ENCODE measurements at regions not wholly inside any gene's neighbourhood (a gene's known extent, or its start where the extent isn't known, plus 50 kb on each side); places are given as distances from the start of the nearest gene placed in this dataset.

DNA sequence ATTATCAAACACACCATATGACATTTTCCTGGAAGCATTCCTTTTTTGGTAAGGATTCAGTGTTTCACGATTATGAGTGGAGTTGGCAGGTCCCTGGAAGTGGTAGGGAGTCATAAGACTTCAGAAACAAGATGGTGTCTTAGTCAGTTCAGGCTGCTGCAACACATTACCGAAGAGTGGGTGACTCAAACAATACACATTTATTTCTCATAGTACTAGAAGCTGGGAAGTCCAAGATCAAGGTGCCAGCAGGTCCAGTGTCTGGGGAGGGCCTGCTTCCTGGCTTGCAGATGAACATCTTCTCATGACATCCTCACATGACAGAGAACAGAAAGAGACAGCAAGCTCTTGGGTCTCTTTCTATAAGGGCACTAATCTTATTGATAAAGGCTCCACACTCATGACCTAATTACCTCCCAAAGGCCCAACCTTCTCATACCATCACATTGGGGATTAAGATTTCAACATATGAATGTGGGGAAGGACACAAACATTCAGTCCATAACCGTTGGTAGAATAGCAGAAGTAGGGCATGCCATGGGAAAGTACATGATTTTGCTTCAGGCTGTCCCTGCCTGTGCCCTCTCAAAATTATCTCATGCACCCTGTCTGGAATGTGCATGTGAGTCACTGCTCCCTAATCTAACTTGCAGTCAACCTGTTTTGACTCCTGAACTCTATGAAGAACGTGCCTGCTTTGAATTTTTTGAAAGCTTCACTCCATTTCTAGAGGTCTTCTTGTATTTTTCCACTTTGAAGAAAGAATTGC, 72.5 kb downstream of the GTPBP8 start:
- H3K9me2 ChIP-seq (replicated peaks; ENCODE audit: insufficient read depth, low read length), result no peaks in the 10 kb centered on the region
- H3K36me3 ChIP-seq (ENCODE audit: insufficient read depth, low read length), result no peaks in the 10 kb centered on the region
- no peaks in the 10 kb centered on the region for H4K20me1 ChIP-seq (ENCODE audit: insufficient read depth, low read depth, low read length)
- H2AFZ ChIP-seq (ENCODE audit: low read length), result no peak overlapping the region
- H3K4me1 ChIP-seq (ENCODE audit: low read length), result no peaks in the 10 kb centered on the region
- no peaks in the 10 kb centered on the region for H3K79me2 ChIP-seq (ENCODE audit: low read length)
- H3K27ac ChIP-seq (ENCODE audit: low read length), result no peak overlapping the region
- no peak overlapping the region for H3K4me3 ChIP-seq (ENCODE audit: low read length)
- H3K27me3 ChIP-seq (ENCODE audit: low read length), result no peaks in the 10 kb centered on the region
- H3K9ac ChIP-seq (ENCODE audit: low read length), result no peak overlapping the region
- DNase-seq, result no peak
- H3K9me3 ChIP-seq (ENCODE audit: low read length), result no peaks in the 10 kb centered on the region
- no peak overlapping the region for H3K4me2 ChIP-seq (ENCODE audit: low read depth, low read length, poor library complexity, severe bottlenecking)

DNA sequence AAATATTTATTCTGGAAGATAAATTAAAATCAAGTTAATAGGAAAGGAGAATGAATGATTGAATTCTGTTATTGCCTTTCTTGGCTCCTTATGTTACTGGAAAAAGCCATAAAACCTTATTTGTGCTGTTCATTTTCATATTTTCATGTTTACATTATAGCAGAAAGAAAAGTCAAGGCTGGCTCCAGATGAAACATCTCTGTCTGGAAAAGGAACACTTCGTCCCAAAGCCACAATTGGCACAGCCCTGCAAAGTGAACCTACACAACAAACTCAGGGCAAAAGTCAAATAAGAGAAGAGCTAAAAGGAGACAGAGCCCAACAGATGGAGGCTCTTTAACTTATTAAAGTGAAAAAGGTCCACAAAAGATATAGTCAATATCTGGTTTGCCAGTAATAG, 73.4 kb downstream of the GTPBP8 start:
- Histone ChIP-seq H3K4me1 (ENCODE audit: low read length) (no peaks in the 10 kb centered on the region), H3K27ac (ENCODE audit: low read length) (no peak overlapping the region), H3K4me2 (ENCODE audit: low read depth, low read length, poor library complexity, severe bottlenecking) (no peak overlapping the region), H2AFZ (ENCODE audit: low read length) (no peak overlapping the region), H3K36me3 (ENCODE audit: insufficient read depth, low read length) (no peaks in the 10 kb centered on the region), H3K4me3 (ENCODE audit: low read length) (no peak overlapping the region), H4K20me1 (ENCODE audit: insufficient read depth, low read depth, low read length) (no peaks in the 10 kb centered on the region), H3K9me3 (ENCODE audit: low read length) (no peaks in the 10 kb centered on the region), H3K9ac (ENCODE audit: low read length) (no peak overlapping the region), H3K9me2 (replicated peaks; ENCODE audit: insufficient read depth, low read length) (no peaks in the 10 kb centered on the region), H3K79me2 (ENCODE audit: low read length) (no peaks in the 10 kb centered on the region), H3K27me3 (ENCODE audit: low read length) (no peaks in the 10 kb centered on the region)
- no peak for DNase-seq

DNA sequence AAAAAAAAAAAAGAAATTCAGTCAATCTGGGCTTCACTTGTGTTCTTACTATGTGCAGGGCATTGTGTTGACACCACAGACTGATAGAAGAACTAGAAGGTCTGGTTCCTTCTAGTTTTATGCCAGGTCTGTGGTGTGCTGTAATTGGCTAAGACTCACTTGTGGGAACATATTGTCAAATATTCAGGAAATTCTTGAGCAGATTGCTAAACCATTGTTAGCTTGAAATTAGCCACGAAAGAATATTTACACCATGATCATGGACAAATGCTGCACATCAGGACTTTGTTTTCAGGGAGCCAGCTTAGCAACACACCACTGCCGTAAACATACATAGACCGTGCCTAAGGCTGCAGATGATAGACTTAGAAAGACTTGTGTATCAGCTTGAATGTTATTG, 74.6 kb downstream of the GTPBP8 start:
- Histone ChIP-seq H3K9me2 (replicated peaks; ENCODE audit: insufficient read depth, low read length) (no peaks in the 10 kb centered on the region), H3K4me1 (ENCODE audit: low read length) (no peaks in the 10 kb centered on the region), H3K4me2 (ENCODE audit: low read depth, low read length, poor library complexity, severe bottlenecking) (no peak overlapping the region), H3K27me3 (ENCODE audit: low read length) (no peaks in the 10 kb centered on the region), H3K36me3 (ENCODE audit: insufficient read depth, low read length) (no peaks in the 10 kb centered on the region), H3K4me3 (ENCODE audit: low read length) (no peak overlapping the region), H3K27ac (ENCODE audit: low read length) (no peak overlapping the region), H3K9me3 (ENCODE audit: low read length) (no peaks in the 10 kb centered on the region), H4K20me1 (ENCODE audit: insufficient read depth, low read depth, low read length) (no peaks in the 10 kb centered on the region), H2AFZ (ENCODE audit: low read length) (no peak overlapping the region), H3K79me2 (ENCODE audit: low read length) (no peaks in the 10 kb centered on the region), H3K9ac (ENCODE audit: low read length) (no peak overlapping the region)
- DNase-seq, result no peak

DNA sequence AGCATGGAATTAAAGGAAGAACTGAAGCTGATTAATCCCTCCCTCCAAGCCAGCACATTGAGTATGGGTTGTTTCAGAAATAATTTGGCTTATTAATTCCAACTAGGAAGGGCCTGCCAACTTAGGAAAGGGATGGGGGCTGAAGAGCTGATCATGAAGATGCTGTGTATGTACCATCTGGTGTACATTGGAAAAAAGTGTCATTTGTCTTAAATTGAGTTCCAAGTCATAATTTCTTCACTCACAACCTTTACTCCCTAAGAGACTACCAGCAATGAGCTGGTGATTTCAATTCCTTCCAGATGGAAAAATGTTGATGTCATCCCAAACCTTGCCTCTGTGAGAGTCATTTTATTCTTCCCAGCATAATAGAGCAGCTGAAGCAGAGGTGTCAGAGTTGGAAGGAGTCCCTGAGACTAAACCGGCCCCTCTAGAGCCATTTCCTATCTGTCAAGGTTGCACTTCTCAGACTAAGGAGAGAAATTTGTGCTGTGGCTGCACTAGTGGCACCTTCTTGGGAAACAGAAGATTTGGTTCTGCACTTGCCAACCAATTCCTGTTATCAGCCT, 79.4 kb downstream of the GTPBP8 start:
- Histone ChIP-seq H3K27ac (ENCODE audit: low read length) (no peak overlapping the region), H3K36me3 (ENCODE audit: insufficient read depth, low read length) (no peaks in the 10 kb centered on the region), H3K4me3 (ENCODE audit: low read length) (no peak overlapping the region), H3K9me3 (ENCODE audit: low read length) (no peaks in the 10 kb centered on the region), H3K9ac (ENCODE audit: low read length) (no peak overlapping the region), H4K20me1 (ENCODE audit: insufficient read depth, low read depth, low read length) (no peaks in the 10 kb centered on the region), H3K27me3 (ENCODE audit: low read length) (no peaks in the 10 kb centered on the region), H3K79me2 (ENCODE audit: low read length) (no peaks in the 10 kb centered on the region), H3K9me2 (replicated peaks; ENCODE audit: insufficient read depth, low read length) (no peaks in the 10 kb centered on the region), H3K4me1 (ENCODE audit: low read length) (no peaks in the 10 kb centered on the region), H3K4me2 (ENCODE audit: low read depth, low read length, poor library complexity, severe bottlenecking) (no peak overlapping the region), H2AFZ (ENCODE audit: low read length) (no peak overlapping the region)
- no peak for DNase-seq

GRCh38 chr3:113070681-113071113, 79.9 kb downstream of the GTPBP8 start:
- Histone ChIP-seq H3K4me3 (ENCODE audit: low read length) (no peak overlapping the region), H3K9me2 (replicated peaks; ENCODE audit: insufficient read depth, low read length) (no peaks in the 10 kb centered on the region), H4K20me1 (ENCODE audit: insufficient read depth, low read depth, low read length) (no peaks in the 10 kb centered on the region), H3K4me1 (ENCODE audit: low read length) (no peaks in the 10 kb centered on the region), H3K27ac (ENCODE audit: low read length) (no peak overlapping the region), H3K9me3 (ENCODE audit: low read length) (no peaks in the 10 kb centered on the region), H3K36me3 (ENCODE audit: insufficient read depth, low read length) (no peaks in the 10 kb centered on the region), H2AFZ (ENCODE audit: low read length) (no peak overlapping the region), H3K79me2 (ENCODE audit: low read length) (no peaks in the 10 kb centered on the region), H3K27me3 (ENCODE audit: low read length) (no peaks in the 10 kb centered on the region), H3K9ac (ENCODE audit: low read length) (no peak overlapping the region), H3K4me2 (ENCODE audit: low read depth, low read length, poor library complexity, severe bottlenecking) (no peak overlapping the region)
- DNase-seq, result no peak

- Histone ChIP-seq H3K4me2 (ENCODE audit: low read depth, low read length, poor library complexity, severe bottlenecking) (no peak overlapping the region), H3K9ac (ENCODE audit: low read length) (no peak overlapping the region), H3K9me2 (replicated peaks; ENCODE audit: insufficient read depth, low read length) (no peaks in the 10 kb centered on the region), H3K27me3 (ENCODE audit: low read length) (0 out of 2 replicates have a peak, but pooled peaks cover 4% of the 10 kb centered on the region), H2AFZ (ENCODE audit: low read length) (no peak overlapping the region), H3K36me3 (ENCODE audit: insufficient read depth, low read length) (no peaks in the 10 kb centered on the region), H4K20me1 (ENCODE audit: insufficient read depth, low read depth, low read length) (no peaks in the 10 kb centered on the region), H3K4me3 (ENCODE audit: low read length) (no peak overlapping the region), H3K79me2 (ENCODE audit: low read length) (no peaks in the 10 kb centered on the region), H3K4me1 (ENCODE audit: low read length) (no peaks in the 10 kb centered on the region; the same call in 1 of the 2 replicates), H3K9me3 (ENCODE audit: low read length) (no peaks in the 10 kb centered on the region), H3K27ac (ENCODE audit: low read length) (no peak overlapping the region)
- peak; percentile 21 for DNase-seq
These were observed 84.8 kb downstream of the GTPBP8 start for GRCh38 chr3:113075588-113075987.

DNA sequence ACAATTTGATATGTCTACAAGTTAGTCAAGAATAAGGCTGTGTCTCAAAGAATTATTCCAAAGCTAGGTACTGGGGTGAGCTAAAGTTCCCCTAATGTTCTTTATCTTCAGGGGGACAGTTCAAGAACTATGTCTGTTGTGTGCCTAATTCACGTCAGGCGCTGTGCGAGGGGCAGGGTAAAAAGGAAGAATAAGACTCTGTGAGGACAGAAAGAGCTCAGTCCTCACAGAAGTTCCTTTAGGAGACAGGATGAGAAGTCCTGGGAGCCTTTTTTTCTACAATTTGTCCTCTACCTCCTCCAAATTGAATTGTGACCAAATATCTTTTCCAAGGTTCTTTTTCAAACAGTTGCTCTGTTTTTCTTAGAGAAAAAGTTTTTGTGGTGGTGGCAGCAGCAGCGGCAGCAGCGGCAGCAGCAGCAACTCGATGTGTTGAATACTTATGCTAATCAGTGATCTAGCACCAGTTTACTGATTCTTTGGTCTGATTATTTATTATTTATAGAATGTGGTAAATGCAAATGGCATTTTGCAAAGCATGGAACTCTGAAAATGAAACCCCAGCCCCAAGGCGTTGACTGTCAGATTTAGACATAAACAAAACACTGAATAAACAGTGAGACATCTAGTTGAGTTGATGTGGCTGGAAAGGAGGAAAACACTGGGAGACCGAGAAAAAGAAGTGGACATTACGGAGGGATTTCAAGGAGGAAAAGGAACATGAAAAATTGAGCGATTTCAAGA, 88.6 kb downstream of the GTPBP8 start:
- no peaks in the 10 kb centered on the region for H3K79me2 ChIP-seq (ENCODE audit: low read length)
- no peak overlapping the region for H3K9ac ChIP-seq (ENCODE audit: low read length)
- H3K4me3 ChIP-seq (ENCODE audit: low read length), result no peak overlapping the region
- H3K36me3 ChIP-seq (ENCODE audit: insufficient read depth, low read length), result no peaks in the 10 kb centered on the region
- no peak for DNase-seq
- no peak overlapping the region for H3K27ac ChIP-seq (ENCODE audit: low read length)
- H3K27me3 ChIP-seq (ENCODE audit: low read length), result 0 out of 2 replicates have a peak, but pooled peaks cover 4% of the 10 kb centered on the region
- H3K9me2 ChIP-seq (replicated peaks; ENCODE audit: insufficient read depth, low read length), result no peaks in the 10 kb centered on the region
- no peaks in the 10 kb centered on the region for H3K9me3 ChIP-seq (ENCODE audit: low read length)
- H3K4me1 ChIP-seq (ENCODE audit: low read length), result no peaks in the 10 kb centered on the region; the same call in 1 of the 2 replicates
- H3K4me2 ChIP-seq (ENCODE audit: low read depth, low read length, poor library complexity, severe bottlenecking), result peak overlapping the region; percentile 29
- H2AFZ ChIP-seq (ENCODE audit: low read length), result no peak overlapping the region
- H4K20me1 ChIP-seq (ENCODE audit: insufficient read depth, low read depth, low read length), result no peaks in the 10 kb centered on the region

- no peak overlapping the region for H3K4me2 ChIP-seq (ENCODE audit: low read depth, low read length, poor library complexity, severe bottlenecking)
- H4K20me1 ChIP-seq (ENCODE audit: insufficient read depth, low read depth, low read length), result no peaks in the 10 kb centered on the region
- H2AFZ ChIP-seq (ENCODE audit: low read length), result no peak overlapping the region
- H3K79me2 ChIP-seq (ENCODE audit: low read length), result no peaks in the 10 kb centered on the region
- no peak for DNase-seq
- no peaks in the 10 kb centered on the region for H3K9me3 ChIP-seq (ENCODE audit: low read length)
- H3K4me1 ChIP-seq (ENCODE audit: low read length), result no peaks in the 10 kb centered on the region; the same call in 1 of the 2 replicates
- no peak overlapping the region for H3K4me3 ChIP-seq (ENCODE audit: low read length)
- H3K36me3 ChIP-seq (ENCODE audit: insufficient read depth, low read length), result no peaks in the 10 kb centered on the region
- H3K9me2 ChIP-seq (replicated peaks; ENCODE audit: insufficient read depth, low read length), result no peaks in the 10 kb centered on the region
- no peak overlapping the region for H3K27ac ChIP-seq (ENCODE audit: low read length)
- no peak overlapping the region for H3K9ac ChIP-seq (ENCODE audit: low read length)
- 0 out of 2 replicates have a peak, but pooled peaks cover 2% of the 10 kb centered on the region for H3K27me3 ChIP-seq (ENCODE audit: low read length)
These were observed 94.0 kb downstream of the GTPBP8 start for GRCh38 chr3:113084777-113085176.
